Fibroblast of peridontal ligament (primary cell): ENCODE measurements at regions not wholly inside any gene's neighbourhood (a gene's known extent, or its start where the extent isn't known, plus 50 kb on each side); places are given as distances from the start of the nearest gene placed in this dataset.

Experiments
- DNase-seq: peaks from one replicate; pipeline ENCODE4 v3.0.0-alpha.2; 2010; ENCODE audit errors: extremely low read depth

GRCh38 chr6:134458857-134459657, 141.1 kb upstream of the SGK1 start:
- no peak for DNase-seq

GRCh38 chr6:134457941-134458340, 140.0 kb upstream of the SGK1 start:
- DNase-seq, result no peak

- no peak for DNase-seq
Measured at GRCh38 chr6:134456226-134456625, 138.3 kb upstream of the SGK1 start.

- no peak for DNase-seq
Measured at GRCh38 chr6:134455319-134455718, 137.4 kb upstream of the SGK1 start.

- DNase-seq, result peak; percentile 34
Measured at GRCh38 chr6:134454794-134455193, 136.9 kb upstream of the SGK1 start.

- no peak for DNase-seq
Measured at GRCh38 chr6:134453792-134454510, 136.0 kb upstream of the SGK1 start.

GRCh38 chr6:134452906-134453305, 135.0 kb upstream of the SGK1 start:
- DNase-seq, result no peak

- DNase-seq, result no peak
Measured at GRCh38 chr6:134451529-134451928, 133.6 kb upstream of the SGK1 start.

GRCh38 chr6:134449781-134450180, 131.9 kb upstream of the SGK1 start:
- DNase-seq, result peak; percentile 53

- DNase-seq, result no peak
Measured at GRCh38 chr6:134449004-134449403, 131.1 kb upstream of the SGK1 start.

- DNase-seq, result peak; percentile 97
Measured at GRCh38 chr6:134447883-134448387, 130.0 kb upstream of the SGK1 start.

GRCh38 chr6:134447423-134447822, 129.5 kb upstream of the SGK1 start:
- peak; percentile 69 for DNase-seq

GRCh38 chr6:134446896-134447295, 129.0 kb upstream of the SGK1 start:
- peak; percentile 66 for DNase-seq

GRCh38 chr6:134446218-134446848, 128.4 kb upstream of the SGK1 start:
- peak; percentile 96 for DNase-seq

GRCh38 chr6:134443009-134443408, 125.1 kb upstream of the SGK1 start:
- no peak for DNase-seq

GRCh38 chr6:134442073-134442472, 124.2 kb upstream of the SGK1 start:
- no peak for DNase-seq

GRCh38 chr6:134438837-134439236, 120.9 kb upstream of the SGK1 start:
- no peak for DNase-seq

GRCh38 chr6:134437376-134437775, 119.5 kb upstream of the SGK1 start:
- peak; percentile 27 for DNase-seq

GRCh38 chr6:134436950-134437349, 119.0 kb upstream of the SGK1 start:
- peak; percentile 76 for DNase-seq

GRCh38 chr6:134436281-134436815, 118.4 kb upstream of the SGK1 start:
- DNase-seq, result peak; percentile 96

- DNase-seq, result no peak
Measured at GRCh38 chr6:134435814-134436280, 117.9 kb upstream of the SGK1 start.
